Muscle layer of colon (tissue), 2 donors: ENCODE measurements at regions not wholly inside any gene's neighbourhood (a gene's known extent, or its start where the extent isn't known, plus 50 kb on each side); places are given as distances from the start of the nearest gene placed in this dataset.
A peak's percentile ranks its signal among the peaks of the same experiment; 100 is the strongest.

Experiments used
- H3K27ac ChIP-seq: one replicate; pipeline ENCODE4 v1.7.0; 2013; ENCODE audit warnings: low read depth, mild to moderate bottlenecking, low read length, moderate library complexity
- H3K27me3 ChIP-seq, 2 donors: one replicate each; pipeline ENCODE4 v1.7.0; 2013; ENCODE audit warnings: low read length in 2 of 2, mild to moderate bottlenecking in 2 of 2; ENCODE audit not compliant: insufficient read depth in 2 of 2, control insufficient read depth in 1 of 2
- H3K36me3 ChIP-seq: one replicate; pipeline ENCODE4 v1.7.0; 2013; ENCODE audit warnings: mild to moderate bottlenecking, low read length; ENCODE audit not compliant: insufficient read depth
- H3K4me1 ChIP-seq: one replicate; pipeline ENCODE4 v1.7.0; 2013; ENCODE audit warnings: mild to moderate bottlenecking, low read length; ENCODE audit not compliant: insufficient read depth
- H3K4me3 ChIP-seq, 2 donors: one replicate each; pipeline ENCODE4 v1.7.0; 2013; ENCODE audit warnings: low read length in 2 of 2, low read depth in 1 of 2, mild to moderate bottlenecking in 1 of 2, moderate library complexity in 1 of 2
- H3K9ac ChIP-seq: one replicate; pipeline ENCODE4 v1.7.0; 2013; ENCODE audit warnings: low read length
- H3K9me3 ChIP-seq: one replicate; pipeline ENCODE4 v1.7.0; 2013; ENCODE audit warnings: mild to moderate bottlenecking, low read length
- donor health status: abdominal sarcoma.
- donor health status: Adenocarcinoma of cecum.

DNA sequence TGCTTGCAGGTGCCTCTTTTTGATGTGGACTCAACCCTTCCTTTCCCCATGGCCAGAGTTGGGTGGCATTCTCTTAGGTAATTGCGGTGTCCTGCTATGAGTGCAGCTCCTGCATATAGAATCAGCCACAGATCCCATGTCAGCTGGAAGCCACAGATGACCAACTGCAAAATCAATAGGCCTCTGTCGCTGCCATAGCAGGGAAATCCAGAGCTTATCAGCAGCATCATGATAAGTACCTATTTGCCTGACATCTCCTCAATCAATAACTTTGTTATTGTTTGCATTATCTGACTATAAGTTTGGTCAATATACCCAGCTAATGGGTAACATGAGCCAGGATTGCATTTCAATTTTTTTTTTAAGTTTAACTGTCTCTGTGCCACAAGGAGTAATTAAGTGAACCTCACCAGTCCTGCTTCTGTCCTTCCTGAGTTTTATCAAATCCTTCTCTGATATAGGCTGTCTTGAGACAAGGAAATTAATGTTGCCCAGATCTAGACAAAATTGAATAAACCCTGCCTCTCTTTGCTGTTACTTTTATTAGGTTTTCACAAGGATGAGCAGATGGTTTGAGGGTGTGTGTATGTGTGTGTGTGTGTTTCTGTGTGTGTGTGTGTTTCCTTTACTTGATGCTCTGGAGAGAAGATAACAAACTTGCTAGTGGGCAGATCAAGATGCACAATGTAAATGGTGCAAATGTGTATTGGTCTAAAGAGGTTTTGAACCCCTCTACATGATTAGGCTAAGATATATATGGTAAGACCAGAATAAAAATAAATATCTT, 59.6 kb upstream of the CREB1 start:
- H3K9ac ChIP-seq: no peak overlapping the region
- no peaks in the 10 kb centered on the region for H3K27me3 ChIP-seq
- no peaks in the 10 kb centered on the region for H3K9me3 ChIP-seq
- peaks cover 7% of the 10 kb centered on the region for H3K4me1 ChIP-seq
- H3K36me3 ChIP-seq: no peaks in the 10 kb centered on the region
- H3K27ac ChIP-seq: no peak overlapping the region
- no peak overlapping the region for H3K4me3 ChIP-seq

DNA sequence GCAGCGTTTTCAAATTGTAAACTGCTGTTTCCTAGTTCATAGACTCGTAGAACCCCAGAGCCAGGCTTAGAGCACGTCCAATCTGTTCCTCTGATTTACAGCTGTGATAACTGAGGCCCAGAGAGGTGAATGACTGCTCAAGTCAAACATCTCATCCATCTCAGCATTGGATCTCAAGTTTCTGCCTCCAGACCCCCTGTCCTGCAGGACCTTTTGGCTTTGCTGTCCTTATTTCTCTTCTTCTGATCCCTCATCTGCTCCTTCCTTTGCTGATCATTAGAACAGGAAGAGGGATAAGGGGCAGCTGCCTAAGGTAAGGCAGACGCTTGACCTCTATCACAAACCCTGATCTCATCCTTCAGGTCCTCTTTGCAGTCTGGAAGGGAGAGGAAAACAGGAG, 58.5 kb upstream of the CREB1 start:
- Histone ChIP-seq H3K9me3 (no peaks in the 10 kb centered on the region), H3K4me3 (no peak overlapping the region), H3K27me3 (no peaks in the 10 kb centered on the region), H3K9ac (no peak overlapping the region), H3K36me3 (no peaks in the 10 kb centered on the region), H3K27ac (no peak overlapping the region), H3K4me1 (peaks cover 7% of the 10 kb centered on the region)

GRCh38 chr2:207472343-207473048, 57.3 kb upstream of the CREB1 start:
- Histone ChIP-seq H3K27me3 (no peaks in the 10 kb centered on the region), H3K4me3 (peak overlapping the region in 1 of 2 donors; percentile 45), H3K27ac (no peak overlapping the region), H3K36me3 (no peaks in the 10 kb centered on the region), H3K9ac (peak overlapping the region; percentile 31), H3K9me3 (no peaks in the 10 kb centered on the region), H3K4me1 (peaks cover 7% of the 10 kb centered on the region)

DNA sequence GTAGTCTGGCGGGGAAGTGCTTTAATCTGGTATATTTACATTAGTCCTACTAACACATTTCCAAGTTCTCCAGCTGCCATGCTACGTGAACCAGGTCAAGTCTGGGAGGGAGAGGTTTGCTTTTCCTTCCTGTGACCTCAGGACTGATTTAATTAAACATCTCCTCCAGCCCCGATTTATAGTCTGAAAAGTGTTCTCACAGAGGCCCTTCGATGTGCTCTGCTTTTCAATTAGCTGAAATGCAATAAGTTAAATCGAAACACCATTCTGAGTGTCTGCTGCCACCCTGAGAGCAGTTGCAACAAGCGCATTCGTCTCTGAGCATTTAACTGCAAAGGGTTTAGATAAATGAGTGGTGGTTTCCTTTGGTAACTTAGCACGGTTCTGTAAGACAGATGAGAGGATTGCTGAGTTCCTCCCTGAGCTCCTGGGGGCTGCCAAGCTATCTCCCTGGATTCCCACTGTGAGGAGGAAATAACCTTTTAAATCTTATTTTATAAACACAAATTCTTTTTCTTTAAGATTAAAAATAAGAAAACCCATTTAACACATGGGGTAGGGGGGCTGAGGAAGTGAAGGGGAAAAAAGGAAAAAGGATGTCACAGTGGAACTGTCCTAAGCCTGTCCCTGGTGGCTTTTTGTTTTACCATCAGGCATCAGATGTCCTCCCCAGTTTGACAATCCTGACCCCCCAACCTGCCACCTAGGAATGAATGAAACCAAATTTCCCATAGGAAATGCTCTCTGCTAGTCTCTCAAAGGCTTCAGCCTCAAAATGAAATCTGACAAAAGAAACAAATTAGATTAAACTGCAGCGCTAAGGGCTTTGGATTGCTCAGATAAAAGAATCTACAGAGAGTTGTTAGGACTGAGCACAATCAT, 56.5 kb upstream of the CREB1 start:
- Histone ChIP-seq H3K27me3 (no peaks in the 10 kb centered on the region), H3K4me1 (peaks cover 7% of the 10 kb centered on the region), H3K4me3 (peak overlapping the region in 1 of 2 donors; percentile 45), H3K27ac (no peak overlapping the region), H3K36me3 (no peaks in the 10 kb centered on the region), H3K9me3 (no peaks in the 10 kb centered on the region), H3K9ac (peak overlapping the region; percentile 31)

- Histone ChIP-seq H3K27ac (no peak overlapping the region), H3K27me3 (no peaks in the 10 kb centered on the region), H3K9ac (no peak overlapping the region), H3K4me3 (no peak overlapping the region), H3K9me3 (no peaks in the 10 kb centered on the region), H3K36me3 (no peaks in the 10 kb centered on the region), H3K4me1 (peaks cover 7% of the 10 kb centered on the region)
These were observed 55.9 kb upstream of the CREB1 start for GRCh38 chr2:207473931-207474235.

DNA sequence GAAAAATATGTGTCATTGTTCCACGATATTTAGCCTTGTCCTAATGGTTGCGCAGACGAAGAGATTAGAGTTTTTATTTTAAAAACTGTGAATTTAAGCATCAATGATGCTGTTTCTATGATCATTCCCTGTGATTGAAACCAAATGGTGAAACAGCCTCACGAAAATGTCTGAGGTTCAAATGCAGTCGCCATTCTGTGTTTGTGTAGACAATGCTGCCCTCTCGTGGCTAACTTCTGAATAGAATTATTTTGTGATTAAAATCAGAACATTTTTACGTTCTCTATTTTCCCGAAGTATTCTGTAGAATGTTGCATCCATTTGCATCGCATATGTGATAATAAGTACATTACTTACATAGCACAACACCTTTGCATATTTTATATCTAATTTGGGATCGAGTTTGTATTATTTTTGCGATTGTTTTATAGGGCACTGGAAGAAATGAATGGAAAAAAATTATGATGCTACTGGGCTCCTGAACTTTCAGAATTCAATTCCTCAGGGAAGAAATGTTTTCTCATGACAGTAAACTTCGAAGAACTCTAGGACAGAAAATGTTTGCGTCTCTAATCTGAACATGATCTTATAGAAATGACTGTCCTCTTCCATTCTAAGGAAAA, 54.8 kb upstream of the CREB1 start:
- H3K4me3 ChIP-seq: no peak overlapping the region
- H3K36me3 ChIP-seq: no peaks in the 10 kb centered on the region
- no peaks in the 10 kb centered on the region for H3K9me3 ChIP-seq
- no peaks in the 10 kb centered on the region for H3K27me3 ChIP-seq
- H3K9ac ChIP-seq: no peak overlapping the region
- peaks cover 7% of the 10 kb centered on the region for H3K4me1 ChIP-seq
- H3K27ac ChIP-seq: no peak overlapping the region

DNA sequence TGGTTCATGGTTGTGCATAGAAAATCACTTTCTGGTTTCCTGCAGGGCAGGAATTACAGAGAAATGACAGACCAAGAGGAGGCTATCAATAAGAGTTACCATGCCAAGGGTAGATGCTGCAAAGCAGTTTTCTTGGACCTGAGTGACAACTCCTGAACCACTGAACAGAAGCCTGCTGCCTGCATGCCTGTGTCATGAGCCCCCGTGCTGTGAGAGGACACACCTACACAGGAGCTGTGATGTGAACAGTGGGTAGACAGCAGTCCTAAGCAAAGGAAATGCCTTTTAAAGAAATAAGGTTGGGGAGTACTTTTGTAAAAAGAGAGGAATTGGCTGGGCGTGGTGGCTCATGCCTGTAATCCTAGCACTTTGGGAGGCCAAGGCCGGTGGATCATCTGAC, 54.2 kb upstream of the CREB1 start:
- peaks cover 7% of the 10 kb centered on the region for H3K4me1 ChIP-seq
- H3K36me3 ChIP-seq: no peaks in the 10 kb centered on the region
- no peak overlapping the region for H3K4me3 ChIP-seq
- H3K27me3 ChIP-seq: no peaks in the 10 kb centered on the region
- no peak overlapping the region for H3K9ac ChIP-seq
- H3K27ac ChIP-seq: no peak overlapping the region
- H3K9me3 ChIP-seq: no peaks in the 10 kb centered on the region

GRCh38 chr2:207477896-207478295, 51.9 kb upstream of the CREB1 start:
- H3K9ac ChIP-seq: no peak overlapping the region

DNA sequence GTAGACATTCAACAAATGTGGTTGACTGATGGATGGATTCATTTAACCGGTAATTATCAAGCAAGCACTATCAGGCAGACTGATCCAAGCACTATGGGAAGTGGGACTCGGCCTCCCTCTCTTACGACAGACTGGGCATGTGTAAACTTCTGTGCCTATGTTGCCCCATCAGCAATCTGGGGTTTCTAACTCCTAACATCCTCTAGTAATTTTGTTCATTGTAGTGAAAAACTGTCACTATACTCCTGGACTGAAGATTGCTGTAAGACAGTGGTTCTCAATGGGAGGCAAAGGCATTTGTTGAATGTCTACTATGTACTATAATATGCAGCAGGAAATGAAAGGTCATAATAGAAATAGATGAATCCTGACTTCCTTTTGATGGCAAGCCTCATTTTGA, 51.2 kb upstream of the CREB1 start:
- Histone ChIP-seq H3K4me3 (no peak overlapping the region), H3K36me3 (no peaks in the 10 kb centered on the region), H3K4me1 (peaks cover 4% of the 10 kb centered on the region), H3K27me3 (no peaks in the 10 kb centered on the region), H3K9me3 (no peaks in the 10 kb centered on the region), H3K27ac (no peak overlapping the region), H3K9ac (no peak overlapping the region)

More at GRCh38 chr2:207477896-207478295, 51.9 kb upstream of the CREB1 start:
- Histone ChIP-seq H3K4me1 (peaks cover 6% of the 10 kb centered on the region), H3K27me3 (no peaks in the 10 kb centered on the region), H3K9me3 (no peaks in the 10 kb centered on the region), H3K36me3 (no peaks in the 10 kb centered on the region), H3K4me3 (no peak overlapping the region), H3K27ac (no peak overlapping the region)

DNA sequence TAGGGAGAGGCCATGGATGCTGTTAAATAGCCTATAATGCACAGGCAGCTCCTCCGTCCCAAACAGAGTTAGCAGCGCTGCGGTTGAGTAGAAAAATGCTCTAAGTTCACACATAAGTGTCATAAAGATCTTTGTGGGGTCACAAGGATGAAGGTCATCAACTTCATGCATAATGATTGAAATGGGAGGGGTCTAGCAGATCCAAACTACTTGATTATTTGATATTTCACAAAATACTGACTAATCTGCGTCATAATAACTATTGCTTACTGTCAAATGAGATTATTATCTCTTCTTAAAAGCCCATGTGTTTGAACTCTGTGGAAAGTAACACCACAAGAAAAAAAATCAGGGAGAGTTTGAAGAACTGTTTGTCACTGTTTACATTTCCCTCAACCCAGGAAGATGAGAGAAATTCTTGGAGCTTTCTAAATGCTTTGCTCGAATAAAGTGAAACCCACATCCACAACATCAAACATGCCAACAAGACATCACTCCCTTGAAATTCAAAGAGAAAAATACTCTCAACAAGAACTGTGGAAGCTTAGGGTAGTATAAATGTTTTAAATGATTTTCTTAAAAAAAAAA, 50.5 kb upstream of the CREB1 start:
- H3K36me3 ChIP-seq: no peaks in the 10 kb centered on the region
- no peak overlapping the region for H3K9ac ChIP-seq
- peaks cover 4% of the 10 kb centered on the region for H3K4me1 ChIP-seq
- H3K4me3 ChIP-seq: no peak overlapping the region
- no peaks in the 10 kb centered on the region for H3K9me3 ChIP-seq
- H3K27ac ChIP-seq: no peak overlapping the region
- no peaks in the 10 kb centered on the region for H3K27me3 ChIP-seq
